ENCODE measurements at regions not wholly inside any gene's neighbourhood (a gene's known extent, or its start where the extent isn't known, plus 50 kb on each side); places are given as distances from the start of the nearest gene placed in this dataset.
A peak's percentile ranks its signal among the peaks of the same experiment; 100 is the strongest.

DNA sequence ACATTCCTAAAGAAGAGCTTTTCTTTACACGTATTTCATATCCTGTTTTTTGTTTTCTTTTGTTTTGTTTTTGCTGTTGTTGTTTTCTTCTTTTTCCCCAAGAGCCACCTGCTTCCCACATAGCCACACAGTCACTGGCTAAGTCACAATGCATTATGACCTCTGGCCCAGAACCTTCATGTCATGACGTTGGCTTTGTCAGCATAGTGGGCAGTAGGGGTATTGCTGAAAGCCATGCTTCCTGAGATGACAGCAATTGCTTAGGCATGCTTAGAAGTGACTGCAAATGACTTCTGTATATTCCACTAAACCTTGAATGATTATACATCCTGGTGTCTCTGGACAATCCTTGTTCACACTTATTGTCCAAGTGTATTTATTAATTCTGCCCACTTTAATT is 375.8 kb downstream of the TAF11L14 start:
- TF ChIP-seq, protein P1, sequence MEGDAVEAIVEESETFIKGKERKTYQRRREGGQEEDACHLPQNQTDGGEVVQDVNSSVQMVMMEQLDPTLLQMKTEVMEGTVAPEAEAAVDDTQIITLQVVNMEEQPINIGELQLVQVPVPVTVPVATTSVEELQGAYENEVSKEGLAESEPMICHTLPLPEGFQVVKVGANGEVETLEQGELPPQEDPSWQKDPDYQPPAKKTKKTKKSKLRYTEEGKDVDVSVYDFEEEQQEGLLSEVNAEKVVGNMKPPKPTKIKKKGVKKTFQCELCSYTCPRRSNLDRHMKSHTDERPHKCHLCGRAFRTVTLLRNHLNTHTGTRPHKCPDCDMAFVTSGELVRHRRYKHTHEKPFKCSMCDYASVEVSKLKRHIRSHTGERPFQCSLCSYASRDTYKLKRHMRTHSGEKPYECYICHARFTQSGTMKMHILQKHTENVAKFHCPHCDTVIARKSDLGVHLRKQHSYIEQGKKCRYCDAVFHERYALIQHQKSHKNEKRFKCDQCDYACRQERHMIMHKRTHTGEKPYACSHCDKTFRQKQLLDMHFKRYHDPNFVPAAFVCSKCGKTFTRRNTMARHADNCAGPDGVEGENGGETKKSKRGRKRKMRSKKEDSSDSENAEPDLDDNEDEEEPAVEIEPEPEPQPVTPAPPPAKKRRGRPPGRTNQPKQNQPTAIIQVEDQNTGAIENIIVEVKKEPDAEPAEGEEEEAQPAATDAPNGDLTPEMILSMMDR (optimal IDR thresholded peaks at IDR 0.05 in 1 of 3, IDR thresholded peaks at IDR 0.05 in 1 of 3, conservative IDR thresholded peaks at IDR 0.05 in 1 of 3; ENCODE audit: extremely low read depth in 1 of 3, insufficient read depth in 2 of 3, low read length in 3 of 3), result peak in 1 of 3 experiments; percentile 6
- no peak for TF ChIP-seq EZH2 (IDR thresholded peaks at IDR 0.05; ENCODE audit: low read length)
